ENCODE measurements at regions not wholly inside any gene's neighbourhood (a gene's known extent, or its start where the extent isn't known, plus 50 kb on each side); places are given as distances from the start of the nearest gene placed in this dataset.
A peak's percentile ranks its signal among the peaks of the same experiment; 100 is the strongest.
"Not testable (repeated sequence)": the region's sequence is repeated elsewhere in the genome, so short reads cannot be mapped to it uniquely, and the experiment has no call there.

DNA sequence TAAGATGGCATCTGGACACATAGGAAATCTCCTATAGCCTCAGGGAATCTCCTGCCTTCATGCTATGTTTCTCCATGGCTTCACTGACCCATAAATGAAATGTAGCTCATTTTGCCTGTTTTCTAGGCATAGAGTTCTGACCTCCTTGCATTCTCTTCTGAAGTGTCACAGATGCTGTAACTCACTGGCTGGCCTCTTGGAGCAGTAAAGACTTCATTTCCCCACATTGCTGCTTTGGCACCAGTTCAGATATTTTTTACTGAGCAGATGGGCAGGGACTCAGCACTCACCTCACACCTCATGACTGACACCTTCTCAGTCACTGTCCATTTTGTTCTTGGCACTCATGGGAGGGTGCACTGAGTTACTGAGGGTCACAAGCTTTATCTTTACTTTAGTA is 286.7 kb upstream of the TGFBR2 start:
- DNase-seq (ENCODE audit: low read depth in 4 of 4, low spot score in 3 of 4) = no peak

DNA sequence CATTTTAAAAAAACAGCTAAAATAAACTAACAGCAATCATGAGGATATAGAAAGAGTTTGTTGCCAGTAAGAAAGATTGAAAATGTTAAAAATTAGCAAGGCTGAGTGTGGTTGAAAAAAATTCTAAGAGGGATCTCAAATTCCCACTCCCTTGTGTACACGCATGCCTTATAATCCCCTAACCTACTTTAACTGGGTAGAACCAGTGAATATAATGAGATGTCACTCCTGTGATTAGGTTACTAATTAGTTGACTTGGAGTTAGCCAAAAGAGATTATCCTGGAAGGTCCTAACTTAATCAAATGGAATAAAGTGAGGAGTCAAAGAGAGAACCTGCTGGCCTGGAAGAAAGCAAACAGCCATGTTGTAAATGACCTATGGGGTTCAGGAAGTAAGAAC is 286.0 kb upstream of the TGFBR2 start:
- no peak for DNase-seq (ENCODE audit: low read depth in 4 of 4, low spot score in 3 of 4)

DNA sequence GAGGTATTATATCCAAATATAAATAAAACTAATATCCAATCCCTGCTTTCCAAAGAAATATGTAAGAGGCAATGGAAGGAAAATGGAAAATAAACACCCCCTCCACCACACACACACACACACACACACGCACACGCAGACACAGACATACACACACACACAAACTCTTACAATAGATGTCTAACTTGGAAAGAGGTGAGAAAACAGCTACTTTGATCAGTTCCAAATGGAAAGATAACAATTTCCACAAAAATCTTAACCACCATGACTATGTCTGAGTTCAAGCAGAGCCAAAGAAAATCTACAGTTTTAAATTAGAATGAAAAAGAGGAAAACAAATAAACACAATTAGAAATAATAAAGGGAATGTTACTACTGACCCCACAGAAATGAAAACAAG is 285.3 kb upstream of the TGFBR2 start:
- DNase-seq (ENCODE audit: low read depth in 4 of 4, low spot score in 3 of 4) = no peak

- DNase-seq (ENCODE audit: low read depth in 4 of 4, low spot score in 3 of 4) = not testable (repeated sequence)
These were observed 282.8 kb upstream of the TGFBR2 start for GRCh38 chr3:30323649-30324048.

GRCh38 chr3:30324587-30324986 is 281.8 kb upstream of the TGFBR2 start:
- DNase-seq (ENCODE audit: low read depth in 4 of 4, low spot score in 3 of 4) = peak in 1 of 4 donors; percentile 31

DNA sequence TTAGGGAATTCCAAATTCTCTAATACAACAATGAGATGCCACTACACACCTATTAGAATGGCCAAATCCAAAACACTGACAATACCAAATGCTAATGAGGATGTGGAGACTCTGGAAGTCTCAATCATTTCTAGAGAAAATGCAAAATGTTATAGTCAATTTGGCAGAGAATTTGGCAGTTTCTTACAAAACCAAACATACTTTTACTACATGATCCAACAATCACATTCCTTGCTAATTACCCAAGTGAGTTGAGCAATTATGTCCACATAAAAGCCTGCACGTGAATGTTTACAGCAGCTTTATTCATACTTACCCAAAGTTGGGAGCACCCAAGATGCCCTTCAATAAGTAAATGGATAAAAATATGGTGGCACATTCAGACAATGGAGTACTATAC is 278.4 kb upstream of the TGFBR2 start:
- DNase-seq (ENCODE audit: low read depth in 4 of 4, low spot score in 3 of 4) = not testable (repeated sequence)

DNA sequence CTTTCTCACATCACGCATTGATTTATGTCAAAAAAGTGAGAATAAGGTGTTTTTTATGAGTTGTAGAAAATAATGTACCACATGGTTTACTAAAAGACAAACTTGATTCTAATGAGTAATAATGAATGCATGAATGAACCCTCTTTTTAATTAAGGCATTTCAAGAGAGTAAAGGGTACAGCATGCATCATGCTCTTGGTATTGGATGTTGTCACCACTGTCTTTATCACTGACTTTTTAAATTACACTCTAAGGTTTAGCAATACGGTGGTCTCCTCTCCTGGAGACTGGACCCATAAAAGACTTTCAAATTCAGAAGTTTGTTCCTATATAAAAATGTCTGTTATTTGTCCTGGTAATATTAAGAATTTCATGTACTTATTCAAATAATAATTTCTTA is 277.5 kb upstream of the TGFBR2 start:
- not testable (repeated sequence) for DNase-seq (ENCODE audit: low read depth in 4 of 4, low spot score in 3 of 4)

GRCh38 chr3:30331519-30331918 is 274.9 kb upstream of the TGFBR2 start:
- DNase-seq (ENCODE audit: low read depth in 4 of 4, low spot score in 3 of 4) = no peak

DNA sequence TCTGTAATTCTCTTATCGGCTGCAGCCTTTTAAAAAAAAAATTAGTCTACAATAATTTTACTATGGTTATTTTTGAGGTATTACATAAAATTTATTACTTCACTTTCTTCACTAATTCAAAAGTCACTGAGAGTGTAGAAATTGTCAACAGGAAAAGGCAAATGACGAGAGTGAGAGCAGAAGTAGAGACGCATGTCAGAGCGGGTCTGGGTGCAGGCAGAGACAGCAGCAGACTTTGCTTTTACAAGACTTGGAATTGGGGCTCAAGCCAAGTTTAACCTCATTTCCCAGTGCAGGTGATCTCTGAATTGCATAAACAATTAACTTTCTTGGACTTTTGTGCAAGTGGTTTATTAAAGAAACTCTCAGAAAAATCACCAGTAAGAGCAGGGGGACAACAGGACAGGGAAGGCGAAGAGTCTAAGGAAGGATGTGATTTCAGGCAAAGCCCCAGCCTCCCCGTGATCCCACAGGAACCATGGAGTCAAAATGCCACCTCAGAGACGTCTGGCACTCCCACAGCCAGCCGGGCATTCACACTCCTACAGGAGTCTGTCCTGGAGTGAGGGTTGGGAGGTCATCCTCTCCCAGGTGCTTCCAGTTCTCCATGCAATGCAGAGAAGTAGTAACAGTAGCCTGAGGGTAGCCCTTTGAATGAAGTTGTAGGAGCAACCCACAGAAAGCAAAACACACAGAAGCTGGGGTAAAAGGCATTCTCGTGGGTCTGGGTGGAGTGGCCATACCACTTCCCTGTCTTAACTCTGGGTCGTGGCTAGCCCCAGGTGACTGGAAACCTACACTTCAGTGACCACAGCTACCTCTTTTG is 274.0 kb upstream of the TGFBR2 start:
- no peak for DNase-seq (ENCODE audit: low read depth in 4 of 4, low spot score in 3 of 4)

DNA sequence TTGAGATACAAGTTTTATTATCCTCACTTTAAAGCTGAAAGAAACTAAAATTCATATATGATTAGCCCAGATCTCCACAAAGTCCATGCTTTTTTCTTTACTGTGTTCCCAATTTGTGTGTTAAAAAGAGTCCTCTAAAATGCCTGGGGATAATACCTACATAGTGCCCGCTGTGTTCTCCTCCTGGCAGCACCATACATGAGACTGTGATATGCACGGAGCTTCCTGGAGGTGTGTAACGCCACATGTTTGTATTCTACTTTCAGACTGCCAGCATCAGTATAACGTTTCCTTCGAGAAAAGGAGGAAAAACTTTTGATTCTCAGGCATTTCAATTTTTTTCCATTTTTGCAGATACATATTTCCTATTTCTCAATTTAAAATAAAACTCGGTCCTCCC is 273.3 kb upstream of the TGFBR2 start:
- DNase-seq (ENCODE audit: low read depth in 4 of 4, low spot score in 3 of 4) = no peak

DNA sequence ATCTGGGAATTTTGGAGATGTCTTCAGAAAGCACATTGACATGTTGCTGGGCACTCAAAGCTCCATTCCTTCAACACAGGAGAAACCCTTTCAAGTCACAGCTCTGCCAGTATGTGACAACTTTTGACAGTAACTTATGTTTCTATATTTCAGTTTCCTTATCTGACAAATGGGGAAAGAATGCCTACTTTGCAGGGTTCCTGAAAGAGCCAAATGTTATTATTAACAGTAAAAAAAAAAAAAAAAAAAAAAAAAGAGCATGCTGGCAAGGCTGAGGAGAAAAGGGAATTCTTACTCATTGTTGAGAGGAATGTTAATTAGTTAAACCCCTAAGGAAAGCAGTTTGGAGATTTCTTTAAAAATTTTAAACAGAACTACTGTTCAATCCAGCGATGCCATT is 272.5 kb upstream of the TGFBR2 start:
- DNase-seq (ENCODE audit: low read depth in 4 of 4, low spot score in 3 of 4) = no peak

DNA sequence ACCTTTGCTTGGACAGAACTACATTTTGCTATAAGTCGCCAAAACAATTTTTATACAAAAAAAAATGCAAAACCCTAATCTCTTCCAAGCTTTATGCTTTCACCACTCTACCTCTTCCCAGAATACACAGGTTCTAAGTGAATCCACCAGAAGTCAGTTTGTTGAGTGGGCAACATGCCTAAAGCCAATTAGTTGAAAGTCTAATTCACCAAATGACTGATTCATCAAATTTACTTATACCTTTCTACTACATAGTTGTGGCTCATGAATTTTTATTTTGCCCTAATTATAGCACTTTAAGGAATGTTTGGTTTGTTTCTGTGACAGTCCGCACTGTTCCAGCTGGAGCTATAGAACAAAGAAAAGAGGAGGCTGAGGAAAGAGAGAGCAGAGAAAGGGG is 265.9 kb upstream of the TGFBR2 start:
- DNase-seq (ENCODE audit: low read depth in 4 of 4, low spot score in 3 of 4) = no peak

- DNase-seq (ENCODE audit: low read depth in 4 of 4, low spot score in 3 of 4) = no peak
These were observed 265.3 kb upstream of the TGFBR2 start for GRCh38 chr3:30341079-30341478.

DNA sequence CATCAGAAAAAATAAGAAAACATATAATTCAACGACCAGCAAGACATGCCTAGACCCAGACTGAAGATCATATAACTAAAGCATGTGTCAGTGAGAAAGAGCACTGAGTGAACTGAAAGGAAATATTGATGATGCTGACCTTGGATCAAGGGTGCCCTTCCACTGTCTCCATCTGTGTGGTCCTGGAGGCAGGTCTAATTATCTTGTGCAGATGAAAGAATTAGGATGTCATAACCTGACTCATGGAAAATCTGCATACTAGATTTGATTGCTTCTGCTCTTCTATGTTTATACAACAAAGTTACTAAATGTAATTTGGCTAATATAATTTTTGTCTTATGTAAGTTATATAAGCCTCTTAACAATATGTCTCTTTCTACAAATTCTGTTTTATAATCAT is 264.6 kb upstream of the TGFBR2 start:
- DNase-seq (ENCODE audit: low read depth in 4 of 4, low spot score in 3 of 4) = no peak

- DNase-seq (ENCODE audit: low read depth in 4 of 4, low spot score in 3 of 4) = no peak
These were observed 263.9 kb upstream of the TGFBR2 start for GRCh38 chr3:30342318-30343060.

GRCh38 chr3:30343067-30343831 is 263.2 kb upstream of the TGFBR2 start:
- DNase-seq (ENCODE audit: low read depth in 4 of 4, low spot score in 3 of 4) = no peak

DNA sequence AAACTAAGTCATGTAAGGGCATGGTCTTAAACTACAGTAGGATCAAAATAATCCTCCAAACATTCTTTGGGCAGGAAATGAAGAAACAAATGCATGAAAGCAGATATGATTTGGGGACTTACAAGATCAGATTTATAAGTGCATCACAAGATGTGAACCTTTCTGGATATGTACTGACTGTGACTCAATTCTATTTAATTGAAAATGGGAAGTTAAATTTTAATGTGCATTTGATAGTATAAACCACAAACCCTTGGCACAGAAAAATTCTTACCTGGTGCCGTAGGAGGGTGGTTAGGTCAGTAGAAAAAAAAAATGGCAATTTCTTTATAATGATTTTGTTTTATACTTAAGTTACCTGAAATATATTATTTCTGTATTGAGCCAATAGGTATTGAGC is 262.5 kb upstream of the TGFBR2 start:
- no peak for DNase-seq (ENCODE audit: low read depth in 4 of 4, low spot score in 3 of 4)

- DNase-seq (ENCODE audit: low read depth in 4 of 4, low spot score in 3 of 4) = no peak
These were observed 262.1 kb upstream of the TGFBR2 start for GRCh38 chr3:30344288-30344687.

- no peak for DNase-seq (ENCODE audit: low read depth in 4 of 4, low spot score in 3 of 4)
These were observed 259.5 kb upstream of the TGFBR2 start for GRCh38 chr3:30346933-30347320.

DNA sequence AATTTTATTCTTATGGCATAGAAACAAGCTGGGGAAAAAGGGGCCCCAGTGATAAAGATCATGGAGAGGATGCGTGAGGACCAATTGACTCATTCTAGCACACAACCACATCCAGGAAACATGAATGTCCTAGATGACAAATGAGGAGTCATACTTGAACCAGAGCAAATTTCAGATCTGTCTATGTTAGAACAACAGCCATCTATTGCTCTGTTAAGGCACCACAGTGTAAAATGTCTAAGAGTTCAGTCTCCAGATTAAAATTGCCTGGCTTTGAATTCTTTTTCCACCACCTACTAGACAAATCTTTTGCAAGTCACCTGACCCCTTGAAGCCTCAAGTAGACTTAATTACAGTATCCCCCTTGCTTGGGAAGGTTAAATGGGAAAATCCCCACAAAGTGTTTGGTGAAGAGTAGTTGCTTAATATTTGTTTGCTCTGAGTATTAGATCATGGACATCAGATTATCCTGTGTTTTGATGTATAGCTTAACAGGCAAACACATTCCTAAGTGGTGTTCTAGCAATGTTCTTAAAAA is 258.7 kb upstream of the TGFBR2 start:
- no peak for DNase-seq (ENCODE audit: low read depth in 4 of 4, low spot score in 3 of 4)

DNA sequence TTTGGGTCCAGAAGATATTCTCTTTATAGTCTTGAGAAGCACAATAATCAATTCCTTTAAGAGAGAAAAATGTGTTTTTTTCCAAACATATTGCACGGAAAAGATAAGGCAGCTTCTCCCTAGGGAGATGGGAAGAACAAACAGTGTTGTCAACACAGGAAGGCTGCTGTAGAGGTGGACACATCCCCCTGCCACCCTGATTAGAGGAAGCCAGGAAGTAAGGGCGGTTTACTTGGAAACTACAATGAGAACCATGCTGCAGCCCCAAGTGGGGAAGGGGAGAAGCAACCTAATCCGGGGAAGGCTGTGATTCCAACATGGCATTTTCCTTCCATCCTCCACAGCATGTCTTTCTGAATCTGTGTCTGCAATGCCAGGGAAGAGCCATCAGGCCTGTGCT is 256.9 kb upstream of the TGFBR2 start:
- no peak for DNase-seq (ENCODE audit: low read depth in 4 of 4, low spot score in 3 of 4)
